Panc1 (cell line): ENCODE measurements at regions not wholly inside any gene's neighbourhood (a gene's known extent, or its start where the extent isn't known, plus 50 kb on each side); places are given as distances from the start of the nearest gene placed in this dataset.

Experiments used
- ATAC-seq: fragments of 200-7000 bp; cut with Tn5 transposase; 2 replicates; pipeline ENCODE4 v1.9.1; 2020; ENCODE audit warnings: mild to moderate bottlenecking, moderate library complexity
- BruUV-seq: library from RNA; stranded (reverse); fragments of 400-500 nt; replicated peaks from 2 replicates; lab custom pipeline; 2021; lab: Mats Ljungman, UMichigan
- CTCF ChIA-PET: fragments of 300-600 bp; sonication (Branson Sonifier 250); formaldehyde crosslinking; loops from one replicate; lab custom pipeline; 2022; ENCODE audit warnings: antibody characterized with exemption; lab: Charles Lee
- POLR2A ChIA-PET: fragments of 300-600 bp; sonication (Branson Sonifier 250); formaldehyde crosslinking; loops from one replicate; lab custom pipeline; 2022; ENCODE audit warnings: antibody characterized with exemption; lab: Charles Lee
- DNase-seq: peaks from one replicate; pipeline ENCODE4 v3.0.0-alpha.2; 2010; ENCODE audit warnings: low read depth, low spot score
- H3K27ac ChIP-seq: 2 replicates; pipeline ENCODE4 v1.5.1; 2011; ENCODE audit warnings: mild to moderate bottlenecking, low read length, inconsistent platforms
- H3K27me3 ChIP-seq: fragments of 200-500 bp; sonication (Bioruptor generic); 2 replicates; pipeline ENCODE4 v1.6.0; 2014; ENCODE audit warnings: low read length, inconsistent platforms; ENCODE audit not compliant: control insufficient read depth, insufficient read depth
- H3K36me3 ChIP-seq: fragments of 200-500 bp; sonication (Bioruptor generic); 2 replicates; pipeline ENCODE4 v1.5.1; 2014; ENCODE audit warnings: inconsistent platforms, mild to moderate bottlenecking, low read length, moderate library complexity; ENCODE audit not compliant: control insufficient read depth, insufficient read depth
- H3K4me1 ChIP-seq: 2 replicates; pipeline ENCODE4 v1.5.1; 2011; ENCODE audit warnings: inconsistent platforms, mild to moderate bottlenecking, low read length, moderate library complexity; ENCODE audit not compliant: control insufficient read depth, insufficient read depth
- H3K4me3 ChIP-seq, 2 experiments: 2 replicates each; pipeline ENCODE4 v1.5.1; 2011 to 2012; ENCODE audit warnings: low read depth in 2 of 2, low read length in 2 of 2, mild to moderate bottlenecking in 2 of 2, inconsistent platforms in 1 of 2, moderate library complexity in 1 of 2
- H3K9me3 ChIP-seq: fragments of 200-500 bp; sonication (Bioruptor generic); 2 replicates; pipeline ENCODE4 v1.5.1; 2014; ENCODE audit warnings: low read depth, mild to moderate bottlenecking, inconsistent platforms, low read length, moderate library complexity; ENCODE audit not compliant: control insufficient read depth, insufficient read depth
- POLR2AphosphoS5 ChIP-seq: IDR thresholded peaks from 2 replicates; pipeline ENCODE4 v1.6.1; 2012; ENCODE audit warnings: mild to moderate bottlenecking, low read depth, low read length, moderate library complexity
- SIN3A ChIP-seq: IDR thresholded peaks from 2 replicates; pipeline ENCODE4 v1.6.1; 2012; ENCODE audit warnings: low read depth, mild to moderate bottlenecking, low read length, moderate library complexity, borderline replicate concordance; ENCODE audit not compliant: insufficient read depth
- TCF7L2 ChIP-seq: IDR thresholded peaks from 2 replicates; pipeline ENCODE4 v1.6.1; 2011; ENCODE audit warnings: mild to moderate bottlenecking, low read depth, low read length, inconsistent platforms
- in situ Hi-C: cut with HindIII; loops from 2 replicates; pipeline ENCODE4 v1.10.0; 2016; ENCODE audit warnings: low sequenced_read_pairs, low pct_unique_long_range_greater_than_20kb
- intact Hi-C: fragments of 100-400 bp; cut with micrococcal nuclease; formaldehyde crosslinking; loops from one replicate; pipeline ENCODE4 v1.10.0; 2022; ENCODE audit not compliant: unreplicated experiment
- TF ChIP-seq, protein P1 (sequence below), 2 experiments: IDR thresholded peaks; 2 replicates each; pipeline ENCODE4 v1.6.1; 2011 to 2012; ENCODE audit warnings: low read depth in 2 of 2, control low read depth in 1 of 2, low read length in 1 of 2, mild to moderate bottlenecking in 1 of 2, moderate library complexity in 1 of 2; ENCODE audit not compliant: insufficient read depth in 1 of 2
- TF ChIP-seq, protein P2 (sequence below): fragments of 450-650 bp; IDR thresholded peaks from 2 replicates; pipeline ENCODE4 v1.5.1; 2017; ENCODE audit warnings: mild to moderate bottlenecking

DNA sequence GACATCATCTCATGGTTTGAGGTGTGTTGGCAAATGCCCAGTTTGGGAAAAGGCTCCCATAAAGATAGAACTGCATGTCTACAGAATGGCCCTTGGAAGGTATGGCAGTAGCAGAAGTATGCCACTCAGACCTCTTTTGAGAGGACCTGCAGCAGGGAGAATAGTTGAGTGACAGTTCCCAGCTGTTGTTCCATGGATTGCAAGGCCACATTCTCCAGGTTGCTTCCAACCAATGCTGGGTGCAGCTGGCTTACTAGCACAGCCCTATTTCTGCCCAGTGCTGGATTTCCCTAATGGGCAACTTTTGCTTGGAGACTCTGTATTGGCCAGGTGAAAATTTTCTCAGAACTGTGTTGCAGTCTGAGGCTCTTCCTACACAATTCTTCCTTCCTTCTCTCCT is 266.2 kb downstream of the UTP18 start:
- POLR2A ChIA-PET = no interaction called here

DNA sequence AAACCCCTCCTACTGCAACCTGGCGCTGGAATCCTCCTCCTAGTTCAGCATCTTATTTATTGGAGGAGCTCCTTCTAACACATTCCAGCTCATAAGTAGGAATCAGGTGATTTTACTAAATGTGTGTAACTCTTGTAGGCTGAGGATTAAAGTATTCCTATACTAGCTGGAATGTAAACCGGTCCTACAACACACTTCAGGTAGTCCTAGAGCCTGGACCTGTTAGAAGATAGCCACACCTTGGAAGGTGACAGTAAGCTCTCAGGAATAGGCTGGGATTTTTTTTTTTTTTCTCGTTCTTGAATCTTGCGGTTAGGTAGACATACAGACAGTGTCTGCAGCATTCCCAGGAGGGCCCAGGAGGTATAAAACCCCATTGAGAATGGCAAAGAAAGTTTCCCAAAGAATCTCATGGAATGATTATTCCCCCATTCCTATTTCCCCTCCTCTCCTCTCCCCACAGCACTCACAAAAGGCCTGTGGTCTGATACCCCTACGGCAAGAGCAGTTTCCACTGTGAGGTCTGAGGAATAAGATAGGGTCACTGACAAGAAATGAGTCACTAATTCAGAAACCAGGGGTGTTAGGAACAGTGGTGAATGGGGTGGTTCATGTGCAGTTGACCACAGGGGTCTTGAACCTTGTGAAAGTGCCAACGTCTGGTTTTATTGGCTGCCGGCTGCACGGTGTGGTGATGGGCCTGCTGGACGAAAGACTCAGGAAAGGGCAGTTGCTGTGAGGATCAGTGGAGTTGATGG is 267.1 kb downstream of the UTP18 start:
- Histone ChIP-seq H3K27me3 (no peaks in the 10 kb centered on the region), H3K9me3 (no peaks in the 10 kb centered on the region), H3K4me1 (no peaks in the 10 kb centered on the region), H3K27ac (no peak overlapping the region), H3K4me3 (no peak overlapping the region), H3K36me3 (no peaks in the 10 kb centered on the region)
- POLR2A ChIA-PET = no interaction called here
- CTCF ChIA-PET = interaction anchor here (0.9 kb wide), 1 partner anchor 9 kb away, joined by 3 read pairs; no protein-coding TSS in a partner anchor
- BruUV-seq = no TSS peak
- no peak for DNase-seq
- intact Hi-C loops (no loop called here), in situ Hi-C loops (no loop called here)
- no peak for ATAC-seq
- TF ChIP-seq, protein P1, sequence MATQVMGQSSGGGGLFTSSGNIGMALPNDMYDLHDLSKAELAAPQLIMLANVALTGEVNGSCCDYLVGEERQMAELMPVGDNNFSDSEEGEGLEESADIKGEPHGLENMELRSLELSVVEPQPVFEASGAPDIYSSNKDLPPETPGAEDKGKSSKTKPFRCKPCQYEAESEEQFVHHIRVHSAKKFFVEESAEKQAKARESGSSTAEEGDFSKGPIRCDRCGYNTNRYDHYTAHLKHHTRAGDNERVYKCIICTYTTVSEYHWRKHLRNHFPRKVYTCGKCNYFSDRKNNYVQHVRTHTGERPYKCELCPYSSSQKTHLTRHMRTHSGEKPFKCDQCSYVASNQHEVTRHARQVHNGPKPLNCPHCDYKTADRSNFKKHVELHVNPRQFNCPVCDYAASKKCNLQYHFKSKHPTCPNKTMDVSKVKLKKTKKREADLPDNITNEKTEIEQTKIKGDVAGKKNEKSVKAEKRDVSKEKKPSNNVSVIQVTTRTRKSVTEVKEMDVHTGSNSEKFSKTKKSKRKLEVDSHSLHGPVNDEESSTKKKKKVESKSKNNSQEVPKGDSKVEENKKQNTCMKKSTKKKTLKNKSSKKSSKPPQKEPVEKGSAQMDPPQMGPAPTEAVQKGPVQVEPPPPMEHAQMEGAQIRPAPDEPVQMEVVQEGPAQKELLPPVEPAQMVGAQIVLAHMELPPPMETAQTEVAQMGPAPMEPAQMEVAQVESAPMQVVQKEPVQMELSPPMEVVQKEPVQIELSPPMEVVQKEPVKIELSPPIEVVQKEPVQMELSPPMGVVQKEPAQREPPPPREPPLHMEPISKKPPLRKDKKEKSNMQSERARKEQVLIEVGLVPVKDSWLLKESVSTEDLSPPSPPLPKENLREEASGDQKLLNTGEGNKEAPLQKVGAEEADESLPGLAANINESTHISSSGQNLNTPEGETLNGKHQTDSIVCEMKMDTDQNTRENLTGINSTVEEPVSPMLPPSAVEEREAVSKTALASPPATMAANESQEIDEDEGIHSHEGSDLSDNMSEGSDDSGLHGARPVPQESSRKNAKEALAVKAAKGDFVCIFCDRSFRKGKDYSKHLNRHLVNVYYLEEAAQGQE (IDR thresholded peaks at IDR 0.05; ENCODE audit: insufficient read depth in 1 of 2, low read depth in 2 of 2, low read length in 1 of 2) = no peak

More for the DNA sequence above, 266.2 kb downstream of the UTP18 start:
- DNase-seq (no peak), ATAC-seq (no peak)
- no peaks in the 10 kb centered on the region for H3K9me3 ChIP-seq
- no peaks in the 10 kb centered on the region for H3K4me1 ChIP-seq
- no peak overlapping the region for H3K27ac ChIP-seq
- H3K4me3 ChIP-seq = no peak overlapping the region
- CTCF ChIA-PET = interaction anchor here (0.9 kb wide), 1 partner anchor 10 kb away, joined by 3 read pairs; no protein-coding TSS in a partner anchor
- TF ChIP-seq TCF7L2 (no peak), SIN3A (no peak), POLR2AphosphoS5 (no peak)
- TF ChIP-seq, protein P2, sequence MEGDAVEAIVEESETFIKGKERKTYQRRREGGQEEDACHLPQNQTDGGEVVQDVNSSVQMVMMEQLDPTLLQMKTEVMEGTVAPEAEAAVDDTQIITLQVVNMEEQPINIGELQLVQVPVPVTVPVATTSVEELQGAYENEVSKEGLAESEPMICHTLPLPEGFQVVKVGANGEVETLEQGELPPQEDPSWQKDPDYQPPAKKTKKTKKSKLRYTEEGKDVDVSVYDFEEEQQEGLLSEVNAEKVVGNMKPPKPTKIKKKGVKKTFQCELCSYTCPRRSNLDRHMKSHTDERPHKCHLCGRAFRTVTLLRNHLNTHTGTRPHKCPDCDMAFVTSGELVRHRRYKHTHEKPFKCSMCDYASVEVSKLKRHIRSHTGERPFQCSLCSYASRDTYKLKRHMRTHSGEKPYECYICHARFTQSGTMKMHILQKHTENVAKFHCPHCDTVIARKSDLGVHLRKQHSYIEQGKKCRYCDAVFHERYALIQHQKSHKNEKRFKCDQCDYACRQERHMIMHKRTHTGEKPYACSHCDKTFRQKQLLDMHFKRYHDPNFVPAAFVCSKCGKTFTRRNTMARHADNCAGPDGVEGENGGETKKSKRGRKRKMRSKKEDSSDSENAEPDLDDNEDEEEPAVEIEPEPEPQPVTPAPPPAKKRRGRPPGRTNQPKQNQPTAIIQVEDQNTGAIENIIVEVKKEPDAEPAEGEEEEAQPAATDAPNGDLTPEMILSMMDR = no peak
- TF ChIP-seq, protein P1 (IDR thresholded peaks at IDR 0.05; ENCODE audit: insufficient read depth in 1 of 2, low read depth in 2 of 2, low read length in 1 of 2) = no peak
- no TSS peak for BruUV-seq
- intact Hi-C loops = no loop called here
- H3K36me3 ChIP-seq = no peaks in the 10 kb centered on the region
- H3K27me3 ChIP-seq = no peaks in the 10 kb centered on the region
- in situ Hi-C loops = no loop called here
